ENCODE measurements at regions not wholly inside any gene's neighbourhood (a gene's known extent, or its start where the extent isn't known, plus 50 kb on each side); places are given as distances from the start of the nearest gene placed in this dataset.

GRCh38 chr1:181894439-181894859 lies 167.1 kb downstream of the ZNF648 start:
- no peaks in the 10 kb centered on the region for H4K20me1 ChIP-seq (ENCODE audit: insufficient read depth)

GRCh38 chr1:181893937-181894336 lies 167.6 kb downstream of the ZNF648 start:
- H3K27ac ChIP-seq (ENCODE audit: low read depth in 2 of 2, low read length in 1 of 2): no peak overlapping the region
- H3K4me3 ChIP-seq (ENCODE audit: low read depth in 2 of 2, low read length in 1 of 2): no peak overlapping the region
- H3K4me2 ChIP-seq: no peak overlapping the region
- no peaks in the 10 kb centered on the region for H3K9me2 ChIP-seq
- H2AFZ ChIP-seq (ENCODE audit: low read depth): no peak overlapping the region
- DNase-seq: no peak
- POLR2A ChIA-PET: no interaction called here
- TF ChIP-seq EZH2phosphoT487 (IDR thresholded peaks at IDR 0.05; ENCODE audit: borderline replicate concordance, low read depth) (no peak), GABPA (IDR thresholded peaks at IDR 0.05; ENCODE audit: low read depth) (no peak), RAD21 (IDR thresholded peaks at IDR 0.05; ENCODE audit: low read length) (no peak), USF1 (IDR thresholded peaks at IDR 0.05; ENCODE audit: borderline replicate concordance, low read depth) (no peak), FOXM1 (IDR thresholded peaks at IDR 0.05; ENCODE audit: low read depth) (no peak), SMC3 (IDR thresholded peaks at IDR 0.05; ENCODE audit: low read depth, low read length) (no peak), RCOR1 (IDR thresholded peaks at IDR 0.05; ENCODE audit: low read length) (no peak), GATA2 (CRISPR knock-in tag; IDR thresholded peaks at IDR 0.05) (no peak), TEAD4 (IDR thresholded peaks at IDR 0.05; ENCODE audit: borderline replicate concordance, insufficient read depth) (no peak)
- no peaks in the 10 kb centered on the region for H4K20me1 ChIP-seq (ENCODE audit: insufficient read depth)
- H3K27me3 ChIP-seq (ENCODE audit: insufficient read depth): no peaks in the 10 kb centered on the region
- H3K36me3 ChIP-seq (replicated peaks in 1 of 2; ENCODE audit: control insufficient read depth in 1 of 2, insufficient read depth in 2 of 2, low read length in 1 of 2): no peaks in the 10 kb centered on the region
- no peaks in the 10 kb centered on the region for H3K9me3 ChIP-seq
- no peaks in the 10 kb centered on the region for H3F3A ChIP-seq (replicated peaks; ENCODE audit: insufficient read depth)
- H3K4me1 ChIP-seq (ENCODE audit: control insufficient read depth in 1 of 2, insufficient read depth in 2 of 2, low read depth in 1 of 2, low read length in 1 of 2): no peaks in the 10 kb centered on the region
- H3K79me2 ChIP-seq (ENCODE audit: insufficient read depth): no peaks in the 10 kb centered on the region
- CTCF ChIA-PET: no interaction called here
- no peak overlapping the region for H3K9ac ChIP-seq
- 7% methylated on average over 1 of the region's 1 CpG for WGBS (ENCODE audit: low lambda C conversion rate)

More at GRCh38 chr1:181894439-181894859, 167.1 kb downstream of the ZNF648 start:
- H3K9ac ChIP-seq: no peak overlapping the region
- no peaks in the 10 kb centered on the region for H3K27me3 ChIP-seq (ENCODE audit: insufficient read depth)
- H2AFZ ChIP-seq (ENCODE audit: low read depth): no peak overlapping the region
- H3K9me2 ChIP-seq: no peaks in the 10 kb centered on the region
- no peaks in the 10 kb centered on the region for H3K4me1 ChIP-seq (ENCODE audit: control insufficient read depth in 1 of 2, insufficient read depth in 2 of 2, low read depth in 1 of 2, low read length in 1 of 2)
- H3K4me3 ChIP-seq (ENCODE audit: low read depth in 2 of 2, low read length in 1 of 2): no peak overlapping the region
- no peak overlapping the region for H3K4me2 ChIP-seq
- TF ChIP-seq CHD2 (IDR thresholded peaks at IDR 0.05; ENCODE audit: low read length, partially characterized antibody) (no peak), TAF1 (IDR thresholded peaks at IDR 0.05; ENCODE audit: borderline replicate concordance, low read depth, low read length) (no peak), SIN3A (IDR thresholded peaks at IDR 0.05; ENCODE audit: borderline replicate concordance, low read depth, low read length) (no peak), ELF1 (IDR thresholded peaks at IDR 0.05) (no peak), RAD21 (IDR thresholded peaks at IDR 0.05; ENCODE audit: low read length) (no peak), IRF3 (IDR thresholded peaks at IDR 0.05; ENCODE audit: low read depth, low read length) (no peak), YY1 (IDR thresholded peaks at IDR 0.05; ENCODE audit: low read depth) (no peak), PBX3 (IDR thresholded peaks at IDR 0.05) (no peak), USF2 (IDR thresholded peaks at IDR 0.05; ENCODE audit: borderline replicate concordance, low read depth, low read length) (no peak), FOXJ3 (CRISPR knock-in tag; IDR thresholded peaks at IDR 0.05) (no peak), POLR2AphosphoS5 (IDR thresholded peaks at IDR 0.05; ENCODE audit: low read depth, low read length) (no peak), FOXM1 (IDR thresholded peaks at IDR 0.05; ENCODE audit: low read depth) (no peak), GATA2 (CRISPR knock-in tag; IDR thresholded peaks at IDR 0.05) (no peak), EP300 (IDR thresholded peaks at IDR 0.05; ENCODE audit: borderline replicate concordance in 1 of 2, low read depth in 1 of 2, low read length in 1 of 2) (no peak), NRF1 (IDR thresholded peaks at IDR 0.05; ENCODE audit: low read depth, low read length) (no peak), FOSL2 (IDR thresholded peaks at IDR 0.05; ENCODE audit: borderline replicate concordance, low read depth) (no peak), EZH2phosphoT487 (IDR thresholded peaks at IDR 0.05; ENCODE audit: borderline replicate concordance, low read depth) (no peak), MXI1 (IDR thresholded peaks at IDR 0.05; ENCODE audit: low read depth, low read length) (no peak)
- WGBS (ENCODE audit: low lambda C conversion rate): 6% methylated on average over 5 of the region's 5 CpGs
- no peaks in the 10 kb centered on the region for H3K79me2 ChIP-seq (ENCODE audit: insufficient read depth)
- POLR2A ChIA-PET: no interaction called here
- no peaks in the 10 kb centered on the region for H3K9me3 ChIP-seq
- no peaks in the 10 kb centered on the region for H3K36me3 ChIP-seq (replicated peaks in 1 of 2; ENCODE audit: control insufficient read depth in 1 of 2, insufficient read depth in 2 of 2, low read length in 1 of 2)
- no peaks in the 10 kb centered on the region for H3F3A ChIP-seq (replicated peaks; ENCODE audit: insufficient read depth)
- H3K27ac ChIP-seq (ENCODE audit: low read depth in 2 of 2, low read length in 1 of 2): no peak overlapping the region
- CTCF ChIA-PET: no interaction called here
- DNase-seq: no peak

Measured in SK-N-SH (cell line).